ENCODE measurements at regions not wholly inside any gene's neighbourhood (a gene's known extent, or its start where the extent isn't known, plus 50 kb on each side); places are given as distances from the start of the nearest gene placed in this dataset.

- WGBS, 2 experiments (ENCODE audit: extremely low coverage in 2 of 2, insufficient read length in 1 of 2), result no CpG with 5 or more reads among the region's 4 CpGs
- Histone ChIP-seq H2BK5ac (ENCODE audit: low read depth, low read length, poor library complexity, severe bottlenecking) (no peak overlapping the region), H3K4me1 (ENCODE audit: control insufficient read depth, insufficient read depth, low read length) (peaks cover 3% of the 10 kb centered on the region; the same call in 1 of the 2 replicates), H3K23ac (ENCODE audit: low read depth, low read length) (no peak overlapping the region), H3K56ac (ENCODE audit: extremely low read depth, insufficient read depth, low read length) (no peak overlapping the region), H3K4me3 (ENCODE audit: insufficient read depth, low read depth, low read length) (no peak overlapping the region), H2AFZ (replicated peaks; ENCODE audit: low read length, poor library complexity) (no peak overlapping the region), H2BK120ac (ENCODE audit: low read depth, low read length) (no peak overlapping the region), H4K8ac (ENCODE audit: low read depth in 2 of 2, low read length in 2 of 2) (no peak overlapping the region), H3K4me2 (ENCODE audit: low read depth, low read length) (no peak overlapping the region), H2AK5ac (ENCODE audit: low read depth, low read length) (no peak overlapping the region), H3K9me3 (ENCODE audit: control insufficient read depth, insufficient read depth, low read length) (no peaks in the 10 kb centered on the region), H3K9ac (ENCODE audit: low read depth, low read length) (no peak overlapping the region), H4K5ac (ENCODE audit: low read depth, low read length) (no peak overlapping the region), H3K36me3 (ENCODE audit: control insufficient read depth, insufficient read depth, low read length) (no peaks in the 10 kb centered on the region), H3K27me3 (ENCODE audit: control insufficient read depth, insufficient read depth, low read length) (no peaks in the 10 kb centered on the region), H3K4ac (ENCODE audit: low read depth, low read length) (no peak overlapping the region), H4K20me1 (ENCODE audit: insufficient read depth, low read length) (no peaks in the 10 kb centered on the region), H3K9me1 (ENCODE audit: insufficient read depth, low read length) (peaks cover 7% of the 10 kb centered on the region; the same call in 1 of the 2 replicates), H3K79me1 (ENCODE audit: low read depth in 1 of 2, low read length in 2 of 2) (no peaks in the 10 kb centered on the region), H3K14ac (replicated peaks; ENCODE audit: low read depth, low read length) (no peak overlapping the region), H2BK15ac (ENCODE audit: low read depth, low read length) (no peak overlapping the region), H2BK20ac (ENCODE audit: low read depth, low read length) (no peak overlapping the region), H3K27ac (ENCODE audit: insufficient read depth, low read length) (no peak overlapping the region), H2AK9ac (replicated peaks; ENCODE audit: low read depth, low read length, poor library complexity) (no peak overlapping the region), H3K18ac (ENCODE audit: low read depth, low read length) (no peak overlapping the region), H4K91ac (ENCODE audit: insufficient read depth, low read depth, low read length) (no peak overlapping the region)
- ChIA-PET CTCF (no interaction called here), POLR2A (ENCODE audit: unreplicated experiment) (no interaction called here)
- dilution Hi-C loops (cut with HindIII; ENCODE audit: low sequenced_read_pairs, unreplicated experiment), result no loop called here
- in situ Hi-C loops (cut with MboI; ENCODE audit: low sequenced_read_pairs), result no loop called here
- intact Hi-C loops (cut with micrococcal nuclease), result loop anchor here (5.0 kb wide), 1 partner anchor 79 kb away; no protein-coding TSS in a partner anchor
- DNase-seq (no peak), ATAC-seq (ENCODE audit: low read depth) (no peak)
- no TSS peak for BruUV-seq (replicated peaks)
- TF ChIP-seq, protein P1, sequence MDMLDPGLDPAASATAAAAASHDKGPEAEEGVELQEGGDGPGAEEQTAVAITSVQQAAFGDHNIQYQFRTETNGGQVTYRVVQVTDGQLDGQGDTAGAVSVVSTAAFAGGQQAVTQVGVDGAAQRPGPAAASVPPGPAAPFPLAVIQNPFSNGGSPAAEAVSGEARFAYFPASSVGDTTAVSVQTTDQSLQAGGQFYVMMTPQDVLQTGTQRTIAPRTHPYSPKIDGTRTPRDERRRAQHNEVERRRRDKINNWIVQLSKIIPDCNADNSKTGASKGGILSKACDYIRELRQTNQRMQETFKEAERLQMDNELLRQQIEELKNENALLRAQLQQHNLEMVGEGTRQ (IDR thresholded peaks at IDR 0.05; ENCODE audit: low read depth, low read length), result no peak
- no peak for TF ChIP-seq MXI1 (IDR thresholded peaks at IDR 0.05; ENCODE audit: borderline replicate concordance, low read depth, low read length)
- TF ChIP-seq CHD1 (IDR thresholded peaks at IDR 0.05; ENCODE audit: low read depth, low read length), result no peak
- TF ChIP-seq RFX5 (IDR thresholded peaks at IDR 0.05; ENCODE audit: low read depth, low read length), result no peak
- TF ChIP-seq ELK1 (IDR thresholded peaks at IDR 0.05; ENCODE audit: borderline replicate concordance, low read depth, low read length), result no peak
- no peak for TF ChIP-seq BHLHE40 (IDR thresholded peaks at IDR 0.05; ENCODE audit: low read depth, low read length)
- TF ChIP-seq MAFK (IDR thresholded peaks at IDR 0.05; ENCODE audit: low read depth, low read length), result no peak
- TF ChIP-seq POLR2A (IDR thresholded peaks at IDR 0.05; ENCODE audit: low read depth, low read length), result no peak
- no peak for TF ChIP-seq NFE2L2 (IDR thresholded peaks at IDR 0.05; ENCODE audit: low read depth, low read length)
- no peak for TF ChIP-seq MAZ (IDR thresholded peaks at IDR 0.05; ENCODE audit: borderline replicate concordance, low read depth, low read length)
- no peak for TF ChIP-seq FOS (IDR thresholded peaks at IDR 0.05; ENCODE audit: low read depth, low read length)
- no peak for TF ChIP-seq RCOR1 (IDR thresholded peaks at IDR 0.05; ENCODE audit: insufficient replicate concordance, low read length)
- TF ChIP-seq RAD21 (IDR thresholded peaks at IDR 0.05; ENCODE audit: low read length), result no peak
- TF ChIP-seq SMC3 (IDR thresholded peaks at IDR 0.05; ENCODE audit: low read depth, low read length), result no peak
Observed at GRCh38 chr10:3683560-3683959, 101.4 kb downstream of the KLF6 start.
